Colonic mucosa (tissue), 4 donors: ENCODE measurements at regions not wholly inside any gene's neighbourhood (a gene's known extent, or its start where the extent isn't known, plus 50 kb on each side); places are given as distances from the start of the nearest gene placed in this dataset.

ENCODE experiments used
- DNase-seq: peaks from one replicate; pipeline ENCODE4 v3.0.0-alpha.2; 2020
- H3K27ac ChIP-seq: fragments of 200-600 bp; one replicate; pipeline ENCODE4 v1.8.0; 2021
- H3K27me3 ChIP-seq: fragments of 200-600 bp; one replicate; pipeline ENCODE4 v1.8.0; 2021
- H3K36me3 ChIP-seq: fragments of 200-600 bp; one replicate; pipeline ENCODE4 v1.8.0; 2021
- H3K4me1 ChIP-seq: fragments of 200-600 bp; one replicate; pipeline ENCODE4 v1.8.0; 2021; ENCODE audit warnings: mild to moderate bottlenecking
- H3K4me3 ChIP-seq: fragments of 200-600 bp; one replicate; pipeline ENCODE4 v1.8.0; 2021
- H3K9ac ChIP-seq, 2 donors: one replicate each; pipeline ENCODE4 v1.7.0; 2013; ENCODE audit warnings: control low read depth in 2 of 2, low read depth in 2 of 2, low read length in 2 of 2
- H3K9me3 ChIP-seq: fragments of 200-600 bp; one replicate; pipeline ENCODE4 v1.8.0; 2021
- CTCF ChIP-seq: fragments of 200-600 bp; IDR thresholded peaks from one replicate; pipeline ENCODE4 v1.8.0; 2022; ENCODE audit warnings: antibody characterized with exemption, mild to moderate bottlenecking
- intact Hi-C: fragments of 100-400 bp; cut with DNase I; formaldehyde crosslinking; loops from one replicate; pipeline ENCODE4 v1.14.1; 2022
- donor health status: healthy.
- donor health status: DM: no; HTN: no; CAD: no.
- donor health status: DM: no; HTN: no; CAD: no.

- Histone ChIP-seq H3K4me1 (no peaks in the 10 kb centered on the region), H3K4me3 (no peak overlapping the region), H3K27ac (no peak overlapping the region), H3K36me3 (no peaks in the 10 kb centered on the region), H3K9me3 (no peaks in the 10 kb centered on the region), H3K27me3 (no peaks in the 10 kb centered on the region), H3K9ac (no peak overlapping the region)
- intact Hi-C loops: no loop called here
- TF ChIP-seq CTCF: no peak
- DNase-seq: no peak
Observed at GRCh38 chr10:105718207-105718995, 1077.3 kb downstream of the SORCS3 start.

- no peak for DNase-seq
- intact Hi-C loops: no loop called here
Observed at GRCh38 chr10:105714728-105715127, 1073.6 kb downstream of the SORCS3 start.

GRCh38 chr10:105707603-105708002 lies 1066.5 kb downstream of the SORCS3 start:
- H3K9ac ChIP-seq: no peak overlapping the region
- no peaks in the 10 kb centered on the region for H3K36me3 ChIP-seq
- intact Hi-C loops: no loop called here
- H3K9me3 ChIP-seq: no peaks in the 10 kb centered on the region
- TF ChIP-seq CTCF: no peak
- H3K4me3 ChIP-seq: no peak overlapping the region
- no peaks in the 10 kb centered on the region for H3K27me3 ChIP-seq
- H3K4me1 ChIP-seq: no peaks in the 10 kb centered on the region
- H3K27ac ChIP-seq: no peak overlapping the region
- no peak for DNase-seq

More at GRCh38 chr10:105714728-105715127, 1073.6 kb downstream of the SORCS3 start:
- Histone ChIP-seq H3K4me1 (no peaks in the 10 kb centered on the region), H3K36me3 (no peaks in the 10 kb centered on the region), H3K27me3 (no peaks in the 10 kb centered on the region), H3K9ac (no peak overlapping the region), H3K27ac (no peak overlapping the region), H3K4me3 (no peak overlapping the region), H3K9me3 (no peaks in the 10 kb centered on the region)
- no peak for TF ChIP-seq CTCF

- H3K4me1 ChIP-seq: no peaks in the 10 kb centered on the region
- H3K9me3 ChIP-seq: no peaks in the 10 kb centered on the region
- no peak overlapping the region for H3K9ac ChIP-seq
- no peaks in the 10 kb centered on the region for H3K36me3 ChIP-seq
- TF ChIP-seq CTCF: no peak
- H3K27me3 ChIP-seq: no peaks in the 10 kb centered on the region
- DNase-seq: no peak
- intact Hi-C loops: no loop called here
- no peak overlapping the region for H3K27ac ChIP-seq
- H3K4me3 ChIP-seq: no peak overlapping the region
Observed at GRCh38 chr10:105706281-105707026, 1065.4 kb downstream of the SORCS3 start.

- H3K9ac ChIP-seq: no peak overlapping the region
- H3K36me3 ChIP-seq: no peaks in the 10 kb centered on the region
- no peaks in the 10 kb centered on the region for H3K4me1 ChIP-seq
- intact Hi-C loops: no loop called here
- no peak overlapping the region for H3K4me3 ChIP-seq
- H3K9me3 ChIP-seq: no peaks in the 10 kb centered on the region
- TF ChIP-seq CTCF: no peak
- H3K27ac ChIP-seq: no peak overlapping the region
- H3K27me3 ChIP-seq: no peaks in the 10 kb centered on the region
- no peak for DNase-seq
Observed at GRCh38 chr10:105702211-105702610, 1061.1 kb downstream of the SORCS3 start.
